WTC11 (cell line): ENCODE measurements at regions not wholly inside any gene's neighbourhood (a gene's known extent, or its start where the extent isn't known, plus 50 kb on each side); places are given as distances from the start of the nearest gene placed in this dataset.

Experiments used
- ETV6 ChIP-seq: sonication (generic); formaldehyde crosslinking; IDR thresholded peaks from 2 replicates; pipeline ENCODE4 v1.8.1; 2022; ENCODE audit warnings: mild to moderate bottlenecking, missing genetic modification reagents
- NR2C2 ChIP-seq: sonication (generic); formaldehyde crosslinking; IDR thresholded peaks from 2 replicates; pipeline ENCODE4 v1.8.0; 2022; ENCODE audit warnings: mild to moderate bottlenecking, missing genetic modification reagents
- PRDM15 ChIP-seq: sonication (generic); formaldehyde crosslinking; IDR thresholded peaks from 2 replicates; pipeline ENCODE4 v1.8.0; 2022; ENCODE audit warnings: missing genetic modification reagents
- SMAD3 ChIP-seq: sonication (generic); formaldehyde crosslinking; IDR thresholded peaks from 2 replicates; pipeline ENCODE4 v1.8.0; 2022; ENCODE audit warnings: missing genetic modification reagents, mild to moderate bottlenecking, borderline replicate concordance
- SMAD4 ChIP-seq: sonication (generic); formaldehyde crosslinking; IDR thresholded peaks from 2 replicates; pipeline ENCODE4 v1.8.0; 2022; ENCODE audit warnings: mild to moderate bottlenecking, missing genetic modification reagents
- ZNF232 ChIP-seq: sonication (generic); formaldehyde crosslinking; IDR thresholded peaks from 2 replicates; pipeline ENCODE4 v1.8.0; 2022; ENCODE audit warnings: mild to moderate bottlenecking, missing genetic modification reagents
- ZNF423 ChIP-seq: fragments of 250-450 bp; sonication (Bioruptor Pico); IDR thresholded peaks from 2 replicates; pipeline ENCODE4 v2.1.2; 2022; ENCODE audit warnings: mild to moderate bottlenecking, moderate library complexity
- TF ChIP-seq, protein P1 (sequence below): fragments of 200-600 bp; IDR thresholded peaks from 2 replicates; pipeline ENCODE4 v1.8.0; 2022; ENCODE audit warnings: antibody characterized with exemption
- TF ChIP-seq, protein P2 (sequence below): sonication (generic); formaldehyde crosslinking; IDR thresholded peaks from 2 replicates; pipeline ENCODE4 v1.8.1; 2023; ENCODE audit warnings: mild to moderate bottlenecking, missing genetic modification reagents
- TF ChIP-seq, protein P3 (sequence below): sonication (generic); formaldehyde crosslinking; IDR thresholded peaks from 2 replicates; pipeline ENCODE4 v1.8.1; 2022; ENCODE audit warnings: missing genetic modification reagents, borderline replicate concordance
- TF ChIP-seq, protein P4 (sequence below): sonication (generic); formaldehyde crosslinking; IDR thresholded peaks from 2 replicates; pipeline ENCODE4 v1.8.0; 2022; ENCODE audit warnings: mild to moderate bottlenecking, missing genetic modification reagents

GRCh38 chr15:70237626-70238025, 139.9 kb upstream of the TLE3 start:
- TF ChIP-seq, protein P1, sequence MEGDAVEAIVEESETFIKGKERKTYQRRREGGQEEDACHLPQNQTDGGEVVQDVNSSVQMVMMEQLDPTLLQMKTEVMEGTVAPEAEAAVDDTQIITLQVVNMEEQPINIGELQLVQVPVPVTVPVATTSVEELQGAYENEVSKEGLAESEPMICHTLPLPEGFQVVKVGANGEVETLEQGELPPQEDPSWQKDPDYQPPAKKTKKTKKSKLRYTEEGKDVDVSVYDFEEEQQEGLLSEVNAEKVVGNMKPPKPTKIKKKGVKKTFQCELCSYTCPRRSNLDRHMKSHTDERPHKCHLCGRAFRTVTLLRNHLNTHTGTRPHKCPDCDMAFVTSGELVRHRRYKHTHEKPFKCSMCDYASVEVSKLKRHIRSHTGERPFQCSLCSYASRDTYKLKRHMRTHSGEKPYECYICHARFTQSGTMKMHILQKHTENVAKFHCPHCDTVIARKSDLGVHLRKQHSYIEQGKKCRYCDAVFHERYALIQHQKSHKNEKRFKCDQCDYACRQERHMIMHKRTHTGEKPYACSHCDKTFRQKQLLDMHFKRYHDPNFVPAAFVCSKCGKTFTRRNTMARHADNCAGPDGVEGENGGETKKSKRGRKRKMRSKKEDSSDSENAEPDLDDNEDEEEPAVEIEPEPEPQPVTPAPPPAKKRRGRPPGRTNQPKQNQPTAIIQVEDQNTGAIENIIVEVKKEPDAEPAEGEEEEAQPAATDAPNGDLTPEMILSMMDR: no peak
- TF ChIP-seq, protein P2, sequence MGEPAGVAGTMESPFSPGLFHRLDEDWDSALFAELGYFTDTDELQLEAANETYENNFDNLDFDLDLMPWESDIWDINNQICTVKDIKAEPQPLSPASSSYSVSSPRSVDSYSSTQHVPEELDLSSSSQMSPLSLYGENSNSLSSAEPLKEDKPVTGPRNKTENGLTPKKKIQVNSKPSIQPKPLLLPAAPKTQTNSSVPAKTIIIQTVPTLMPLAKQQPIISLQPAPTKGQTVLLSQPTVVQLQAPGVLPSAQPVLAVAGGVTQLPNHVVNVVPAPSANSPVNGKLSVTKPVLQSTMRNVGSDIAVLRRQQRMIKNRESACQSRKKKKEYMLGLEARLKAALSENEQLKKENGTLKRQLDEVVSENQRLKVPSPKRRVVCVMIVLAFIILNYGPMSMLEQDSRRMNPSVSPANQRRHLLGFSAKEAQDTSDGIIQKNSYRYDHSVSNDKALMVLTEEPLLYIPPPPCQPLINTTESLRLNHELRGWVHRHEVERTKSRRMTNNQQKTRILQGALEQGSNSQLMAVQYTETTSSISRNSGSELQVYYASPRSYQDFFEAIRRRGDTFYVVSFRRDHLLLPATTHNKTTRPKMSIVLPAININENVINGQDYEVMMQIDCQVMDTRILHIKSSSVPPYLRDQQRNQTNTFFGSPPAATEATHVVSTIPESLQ: no peak
- TF ChIP-seq, protein P3, sequence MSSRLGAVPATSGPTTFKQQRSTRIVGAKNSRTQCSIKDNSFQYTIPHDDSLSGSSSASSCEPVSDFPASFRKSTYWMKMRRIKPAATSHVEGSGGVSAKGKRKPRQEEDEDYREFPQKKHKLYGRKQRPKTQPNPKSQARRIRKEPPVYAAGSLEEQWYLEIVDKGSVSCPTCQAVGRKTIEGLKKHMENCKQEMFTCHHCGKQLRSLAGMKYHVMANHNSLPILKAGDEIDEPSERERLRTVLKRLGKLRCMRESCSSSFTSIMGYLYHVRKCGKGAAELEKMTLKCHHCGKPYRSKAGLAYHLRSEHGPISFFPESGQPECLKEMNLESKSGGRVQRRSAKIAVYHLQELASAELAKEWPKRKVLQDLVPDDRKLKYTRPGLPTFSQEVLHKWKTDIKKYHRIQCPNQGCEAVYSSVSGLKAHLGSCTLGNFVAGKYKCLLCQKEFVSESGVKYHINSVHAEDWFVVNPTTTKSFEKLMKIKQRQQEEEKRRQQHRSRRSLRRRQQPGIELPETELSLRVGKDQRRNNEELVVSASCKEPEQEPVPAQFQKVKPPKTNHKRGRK (CRISPR knock-in tag): no peak
- TF ChIP-seq ETV6 (CRISPR knock-in tag) (no peak), PRDM15 (no peak), SMAD3 (no peak), ZNF232 (CRISPR knock-in tag) (no peak), SMAD4 (no peak), NR2C2 (CRISPR knock-in tag) (no peak), ZNF423 (CRISPR knock-in tag) (no peak)
- TF ChIP-seq, protein P4, sequence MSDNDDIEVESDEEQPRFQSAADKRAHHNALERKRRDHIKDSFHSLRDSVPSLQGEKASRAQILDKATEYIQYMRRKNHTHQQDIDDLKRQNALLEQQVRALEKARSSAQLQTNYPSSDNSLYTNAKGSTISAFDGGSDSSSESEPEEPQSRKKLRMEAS (CRISPR knock-in tag): no peak
